Ecto neural progenitor cell (in vitro differentiated cells): ENCODE measurements at regions not wholly inside any gene's neighbourhood (a gene's known extent, or its start where the extent isn't known, plus 50 kb on each side); places are given as distances from the start of the nearest gene placed in this dataset.

Experiments used
- DNase-seq: peaks from one replicate; pipeline ENCODE4 v3.0.0-alpha.2; 2018; ENCODE audit warnings: low spot score

GRCh38 chr14:79961197-79961596 is 250.1 kb downstream of the DIO2 start:
- DNase-seq: no peak

- no peak for DNase-seq
Observed at GRCh38 chr14:79960288-79960687, 251.0 kb downstream of the DIO2 start.

- DNase-seq: no peak
Observed at GRCh38 chr14:79951572-79951971, 259.7 kb downstream of the DIO2 start.

DNA sequence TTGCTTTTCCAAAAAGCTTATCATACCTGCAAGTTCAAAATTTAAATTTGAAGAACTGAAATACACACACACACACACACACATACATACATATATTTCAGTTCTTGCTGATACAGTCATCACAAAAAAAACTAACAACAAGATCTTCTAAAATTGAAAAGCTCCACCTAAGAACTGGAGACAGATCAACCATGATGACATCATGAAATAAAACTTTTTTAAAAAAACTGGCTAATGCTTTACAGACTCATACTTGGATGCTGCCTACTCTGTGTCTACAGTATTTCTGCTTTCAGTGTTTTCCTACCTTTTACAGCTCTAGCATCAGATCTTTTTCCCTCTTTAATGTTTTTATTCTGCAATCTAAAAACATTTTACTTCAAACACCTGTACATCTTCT is 261.4 kb downstream of the DIO2 start:
- no peak for DNase-seq

- DNase-seq: no peak
Observed at GRCh38 chr14:79947440-79948054, 263.8 kb downstream of the DIO2 start.

- DNase-seq: no peak
Observed at GRCh38 chr14:79939235-79939634, 272.1 kb downstream of the DIO2 start.

GRCh38 chr14:79938185-79938584 is 273.1 kb downstream of the DIO2 start:
- no peak for DNase-seq

DNA sequence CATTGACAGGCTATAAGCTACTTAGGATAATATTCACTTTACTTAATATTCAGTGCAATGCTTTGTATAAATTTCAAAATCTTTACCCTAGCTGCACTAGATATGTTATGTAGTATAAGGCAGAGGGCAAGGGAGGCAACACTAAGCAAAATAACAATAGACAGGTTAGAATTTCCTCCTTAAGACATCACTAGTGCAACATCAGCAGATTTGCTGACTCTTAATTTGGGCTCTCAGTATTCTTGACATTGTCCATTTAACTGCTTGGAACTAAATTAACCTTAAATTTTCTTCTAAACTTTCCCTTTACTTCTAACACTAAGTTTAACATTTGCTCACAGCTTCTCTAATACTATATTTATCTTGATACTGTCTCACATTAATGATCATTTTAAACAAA is 273.9 kb downstream of the DIO2 start:
- no peak for DNase-seq

DNA sequence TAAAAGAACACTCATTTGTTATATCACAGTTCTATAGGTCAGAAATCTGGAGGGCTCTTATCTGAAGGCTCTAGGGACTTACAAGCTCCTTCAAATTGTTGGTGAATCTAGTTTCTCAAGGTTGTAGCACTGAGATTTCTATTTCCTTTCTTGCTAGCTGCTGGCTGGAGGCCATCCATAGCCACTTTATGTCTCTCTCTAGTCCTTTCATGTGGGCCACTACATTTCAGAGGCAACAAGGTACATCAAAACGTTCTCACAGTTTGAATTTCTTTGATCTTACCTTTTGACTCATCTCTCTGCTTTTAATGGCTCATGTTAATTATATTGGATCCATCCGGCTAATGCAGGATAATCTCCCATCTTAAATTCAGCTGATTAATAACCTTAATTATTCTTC is 286.8 kb downstream of the DIO2 start:
- DNase-seq: no peak

- DNase-seq: no peak
Observed at GRCh38 chr14:79920180-79920692, 291.1 kb downstream of the DIO2 start.
